Astrocyte of the spinal cord (primary cell): ENCODE measurements at regions not wholly inside any gene's neighbourhood (a gene's known extent, or its start where the extent isn't known, plus 50 kb on each side); places are given as distances from the start of the nearest gene placed in this dataset.

Source experiments
- DNase-seq: peaks from one replicate; pipeline ENCODE4 v3.0.0; 2011; ENCODE audit warnings: low read depth, low spot score
- H3K4me3 ChIP-seq: 2 replicates; pipeline ENCODE4 v1.5.1; 2011; ENCODE audit warnings: low read depth, mild to moderate bottlenecking, low read length, moderate library complexity
- in situ Hi-C: cut with HindIII; loops from 2 replicates; pipeline ENCODE4 v1.10.0; 2017; ENCODE audit warnings: low sequenced_read_pairs
- TF ChIP-seq, protein P1 (sequence below): IDR thresholded peaks from 2 replicates; pipeline ENCODE4 v1.5.1; 2012; ENCODE audit warnings: low read depth, mild to moderate bottlenecking, low read length, inconsistent platforms

DNA sequence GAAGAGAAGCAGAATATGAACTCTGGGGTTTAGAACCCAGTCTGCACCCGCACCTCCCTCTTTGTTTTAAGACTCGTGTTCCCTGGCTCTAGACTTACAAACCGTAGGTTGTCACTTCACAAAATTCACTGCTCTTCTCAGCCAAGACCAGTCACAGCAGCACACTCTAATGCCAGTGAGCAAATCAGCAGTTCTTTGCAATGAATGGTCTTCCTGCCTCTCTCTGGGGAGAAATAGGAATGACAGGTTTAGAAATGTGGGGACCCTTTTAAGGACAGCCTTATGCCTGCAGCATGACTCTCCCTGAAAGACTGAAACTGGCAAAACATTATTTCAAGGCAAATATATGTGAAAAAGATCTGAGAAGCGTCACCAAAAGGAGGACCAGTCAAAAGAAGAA, 156.9 kb downstream of the KCTD15 start:
- no peak overlapping the region for H3K4me3 ChIP-seq
- in situ Hi-C loops = no loop called here
- TF ChIP-seq, protein P1, sequence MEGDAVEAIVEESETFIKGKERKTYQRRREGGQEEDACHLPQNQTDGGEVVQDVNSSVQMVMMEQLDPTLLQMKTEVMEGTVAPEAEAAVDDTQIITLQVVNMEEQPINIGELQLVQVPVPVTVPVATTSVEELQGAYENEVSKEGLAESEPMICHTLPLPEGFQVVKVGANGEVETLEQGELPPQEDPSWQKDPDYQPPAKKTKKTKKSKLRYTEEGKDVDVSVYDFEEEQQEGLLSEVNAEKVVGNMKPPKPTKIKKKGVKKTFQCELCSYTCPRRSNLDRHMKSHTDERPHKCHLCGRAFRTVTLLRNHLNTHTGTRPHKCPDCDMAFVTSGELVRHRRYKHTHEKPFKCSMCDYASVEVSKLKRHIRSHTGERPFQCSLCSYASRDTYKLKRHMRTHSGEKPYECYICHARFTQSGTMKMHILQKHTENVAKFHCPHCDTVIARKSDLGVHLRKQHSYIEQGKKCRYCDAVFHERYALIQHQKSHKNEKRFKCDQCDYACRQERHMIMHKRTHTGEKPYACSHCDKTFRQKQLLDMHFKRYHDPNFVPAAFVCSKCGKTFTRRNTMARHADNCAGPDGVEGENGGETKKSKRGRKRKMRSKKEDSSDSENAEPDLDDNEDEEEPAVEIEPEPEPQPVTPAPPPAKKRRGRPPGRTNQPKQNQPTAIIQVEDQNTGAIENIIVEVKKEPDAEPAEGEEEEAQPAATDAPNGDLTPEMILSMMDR = no peak
- DNase-seq = no peak

DNA sequence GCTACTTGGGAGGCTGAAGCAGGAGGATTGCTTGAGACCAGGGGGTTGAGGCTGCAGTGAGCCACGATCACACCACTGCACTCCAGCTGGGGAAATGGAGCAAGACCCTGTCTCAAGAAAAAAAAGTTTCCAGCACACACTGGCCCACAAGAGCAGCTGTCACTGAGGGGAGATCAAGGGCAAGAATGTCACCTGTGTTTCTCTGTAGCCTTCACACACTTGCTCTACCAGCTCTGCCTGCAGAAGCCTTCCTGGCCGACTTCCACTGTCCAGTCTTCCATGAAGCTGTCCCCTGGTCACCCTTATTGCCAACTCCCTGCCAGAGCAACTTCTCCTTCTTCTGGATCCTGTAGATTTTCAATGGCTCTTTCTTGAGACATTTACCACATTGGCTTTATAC, 158.0 kb downstream of the KCTD15 start:
- DNase-seq = no peak
- in situ Hi-C loops = no loop called here
- no peak overlapping the region for H3K4me3 ChIP-seq
- TF ChIP-seq, protein P1 = no peak

DNA sequence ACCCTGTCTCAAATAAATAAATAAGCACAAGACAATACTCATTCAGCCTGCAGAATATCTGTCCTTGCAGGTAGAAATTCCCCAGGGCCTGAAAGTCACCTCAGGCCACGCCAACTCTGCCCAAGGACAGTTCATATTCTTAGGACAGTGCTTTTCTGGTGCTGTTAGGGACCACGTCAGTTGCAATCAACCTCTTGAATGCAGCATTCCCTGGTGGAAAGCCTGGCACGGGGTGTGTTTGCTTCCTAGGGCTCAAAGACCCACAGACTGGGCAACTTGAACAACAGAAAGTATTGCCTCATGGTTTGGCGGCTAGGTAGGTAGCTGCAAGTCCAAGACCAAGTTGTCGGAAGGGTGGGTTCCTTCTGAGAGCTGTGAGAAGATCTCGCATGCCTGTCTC, 160.3 kb downstream of the KCTD15 start:
- DNase-seq = no peak
- in situ Hi-C loops = no loop called here
- H3K4me3 ChIP-seq = no peak overlapping the region
- TF ChIP-seq, protein P1 = no peak

DNA sequence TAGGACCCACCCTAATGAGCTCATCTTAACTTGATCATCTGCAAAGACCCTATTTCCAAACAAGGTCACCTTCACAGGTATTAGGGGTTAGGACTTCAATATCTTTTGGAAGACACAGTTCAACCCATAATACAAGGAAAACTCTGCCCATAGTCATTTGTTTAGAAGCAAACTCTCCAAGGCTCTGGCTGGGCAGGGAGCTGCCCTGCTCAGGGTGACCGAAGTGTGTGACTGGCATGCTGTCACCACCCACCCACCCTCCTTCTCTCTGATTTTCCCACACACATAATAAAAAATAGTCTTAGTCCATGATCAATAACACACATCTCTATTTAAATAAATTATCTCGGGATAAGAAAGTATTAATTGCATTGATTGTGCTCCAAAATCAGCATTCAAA, 161.1 kb downstream of the KCTD15 start:
- TF ChIP-seq, protein P1 = no peak

DNA sequence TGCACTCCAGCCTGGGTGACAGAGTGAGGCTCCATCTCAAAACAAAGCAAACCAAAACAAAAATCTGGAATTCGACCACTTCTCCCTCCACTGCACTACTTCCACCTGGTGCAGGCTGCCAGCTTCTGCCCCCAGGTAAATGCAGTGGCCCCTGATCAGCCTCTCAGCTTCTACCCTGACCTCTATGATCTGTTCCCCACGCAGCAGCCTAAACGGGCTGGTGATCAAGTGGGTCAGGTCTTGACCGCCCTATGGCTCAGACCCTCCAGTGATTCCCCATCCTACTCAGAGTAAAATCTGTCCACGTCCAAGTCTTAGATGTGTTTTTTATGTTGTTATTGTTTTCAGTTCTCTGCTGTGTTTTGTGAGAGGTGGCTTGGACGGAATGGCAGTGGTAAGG, 163.9 kb downstream of the KCTD15 start:
- in situ Hi-C loops = no loop called here
- no peak overlapping the region for H3K4me3 ChIP-seq
- TF ChIP-seq, protein P1 = no peak
- no peak for DNase-seq

More for the DNA sequence above, 161.1 kb downstream of the KCTD15 start:
- no peak overlapping the region for H3K4me3 ChIP-seq
- no peak for DNase-seq
- in situ Hi-C loops = no loop called here

DNA sequence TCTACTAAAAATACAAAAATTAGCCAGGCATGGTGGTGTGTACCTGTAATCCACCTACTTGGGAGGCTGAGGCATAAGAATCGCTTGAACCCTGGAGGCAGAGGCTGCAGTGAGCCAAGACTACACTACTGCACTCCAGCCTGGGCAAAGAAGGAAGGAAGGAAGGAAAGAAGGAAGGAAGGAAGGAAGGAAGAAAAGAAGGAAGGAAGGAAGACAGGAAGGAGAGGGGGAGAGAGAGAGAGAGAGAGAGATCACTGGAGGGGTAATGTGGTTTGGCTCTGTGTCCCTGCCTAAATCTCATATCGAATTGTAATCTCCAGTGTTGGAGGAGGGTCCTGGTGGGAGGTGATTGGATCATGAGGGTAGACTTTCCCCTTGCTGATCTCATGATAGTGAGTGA, 165.5 kb downstream of the KCTD15 start:
- DNase-seq = no peak
- in situ Hi-C loops = no loop called here
- TF ChIP-seq, protein P1 = no peak
- no peak overlapping the region for H3K4me3 ChIP-seq

DNA sequence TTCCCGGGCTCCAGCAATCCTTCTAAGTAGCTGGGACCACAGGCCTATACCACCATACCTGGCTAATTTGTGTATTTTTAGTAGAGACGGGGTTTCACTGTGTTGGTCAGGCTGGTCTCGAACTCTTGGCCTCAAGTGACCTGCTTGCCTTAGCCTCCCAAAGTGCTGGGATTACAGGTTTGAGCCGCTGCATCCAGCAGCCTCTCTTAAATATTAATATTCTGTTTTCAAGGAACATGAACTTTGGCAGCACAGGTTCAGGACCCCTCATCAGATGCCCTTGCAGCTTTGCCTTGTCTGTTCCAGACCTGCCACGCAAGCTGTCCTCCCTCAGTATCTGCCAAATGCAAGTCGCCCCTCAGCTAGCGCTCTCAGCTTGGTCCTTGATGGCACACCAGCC, 166.8 kb downstream of the KCTD15 start:
- DNase-seq = no peak
- no peak overlapping the region for H3K4me3 ChIP-seq
- TF ChIP-seq, protein P1 = no peak
- in situ Hi-C loops = no loop called here
